Astrocyte (in vitro differentiated cells and primary cell): ENCODE measurements at regions not wholly inside any gene's neighbourhood (a gene's known extent, or its start where the extent isn't known, plus 50 kb on each side); places are given as distances from the start of the nearest gene placed in this dataset.

Source experiments
- EZH2 ChIP-seq: IDR thresholded peaks from 2 replicates; pipeline ENCODE4 v1.6.1; 2012; ENCODE audit warnings: mild to moderate bottlenecking, low read length, inconsistent platforms; ENCODE audit not compliant: insufficient read depth
- TF ChIP-seq, protein P1 (sequence below): IDR thresholded peaks from 2 replicates; pipeline ENCODE4 v1.5.1; 2011; ENCODE audit warnings: low read depth, mild to moderate bottlenecking, inconsistent platforms, low read length, moderate library complexity; ENCODE audit not compliant: insufficient read depth

DNA sequence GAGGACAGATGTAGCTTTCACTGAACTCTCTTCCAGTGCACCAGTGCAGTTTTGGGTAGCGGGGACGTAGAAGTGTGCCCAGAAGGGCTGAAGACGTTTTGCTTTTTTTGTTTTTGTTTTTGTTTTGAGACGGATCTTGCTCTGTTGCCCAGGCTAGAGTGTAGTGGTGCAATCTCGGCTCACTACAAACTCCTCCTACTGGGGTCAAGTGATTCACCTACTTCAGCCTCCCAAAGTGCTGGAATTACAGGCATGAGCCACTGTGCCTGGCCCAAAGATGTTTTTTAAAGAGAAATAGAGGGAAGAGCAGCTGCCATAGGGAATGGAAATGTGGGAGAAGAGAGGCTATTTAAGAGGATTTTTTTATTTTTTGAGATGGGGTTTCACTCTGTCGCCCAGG lies 74.4 kb upstream of the ACSL1 start:
- TF ChIP-seq, protein P1, sequence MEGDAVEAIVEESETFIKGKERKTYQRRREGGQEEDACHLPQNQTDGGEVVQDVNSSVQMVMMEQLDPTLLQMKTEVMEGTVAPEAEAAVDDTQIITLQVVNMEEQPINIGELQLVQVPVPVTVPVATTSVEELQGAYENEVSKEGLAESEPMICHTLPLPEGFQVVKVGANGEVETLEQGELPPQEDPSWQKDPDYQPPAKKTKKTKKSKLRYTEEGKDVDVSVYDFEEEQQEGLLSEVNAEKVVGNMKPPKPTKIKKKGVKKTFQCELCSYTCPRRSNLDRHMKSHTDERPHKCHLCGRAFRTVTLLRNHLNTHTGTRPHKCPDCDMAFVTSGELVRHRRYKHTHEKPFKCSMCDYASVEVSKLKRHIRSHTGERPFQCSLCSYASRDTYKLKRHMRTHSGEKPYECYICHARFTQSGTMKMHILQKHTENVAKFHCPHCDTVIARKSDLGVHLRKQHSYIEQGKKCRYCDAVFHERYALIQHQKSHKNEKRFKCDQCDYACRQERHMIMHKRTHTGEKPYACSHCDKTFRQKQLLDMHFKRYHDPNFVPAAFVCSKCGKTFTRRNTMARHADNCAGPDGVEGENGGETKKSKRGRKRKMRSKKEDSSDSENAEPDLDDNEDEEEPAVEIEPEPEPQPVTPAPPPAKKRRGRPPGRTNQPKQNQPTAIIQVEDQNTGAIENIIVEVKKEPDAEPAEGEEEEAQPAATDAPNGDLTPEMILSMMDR = no peak
- TF ChIP-seq EZH2 = no peak
